Neural progenitor cell (in vitro differentiated cells): ENCODE measurements at regions not wholly inside any gene's neighbourhood (a gene's known extent, or its start where the extent isn't known, plus 50 kb on each side); places are given as distances from the start of the nearest gene placed in this dataset.

Experiments used
- EZH2 ChIP-seq: fragments of 200-600 bp; sonication (generic); IDR thresholded peaks from 2 replicates; pipeline ENCODE4 v1.6.1; 2017; ENCODE audit warnings: antibody characterized with exemption, mild to moderate bottlenecking, moderate library complexity
- EZH2phosphoT487 ChIP-seq: fragments of 200-600 bp; sonication (generic); IDR thresholded peaks from 2 replicates; pipeline ENCODE4 v1.6.1; 2017; ENCODE audit warnings: antibody characterized with exemption
- TF ChIP-seq, protein P1 (sequence below): fragments of 200-600 bp; sonication (generic); IDR thresholded peaks from 2 replicates; pipeline ENCODE4 v1.5.1; 2017; ENCODE audit warnings: antibody characterized with exemption, mild to moderate bottlenecking

DNA sequence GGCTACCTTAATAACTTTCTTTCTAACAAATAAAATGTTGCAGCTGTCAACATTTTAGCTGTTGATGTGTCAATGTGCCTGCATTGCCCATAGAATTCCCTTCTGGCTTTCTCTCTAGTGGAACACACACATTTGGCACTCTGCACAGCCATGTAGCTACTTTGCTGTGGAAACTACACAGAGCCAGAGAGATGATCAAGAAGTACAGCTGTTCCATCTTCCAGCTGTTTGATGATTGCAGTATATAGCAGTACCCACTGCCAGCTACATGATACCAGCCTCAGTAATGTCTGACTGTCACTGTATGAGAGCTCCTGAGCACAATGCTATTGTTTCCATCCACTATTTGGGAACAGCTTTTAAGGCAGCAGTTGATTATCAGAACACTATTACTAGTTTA lies 843.0 kb downstream of the PCDH17 start:
- TF ChIP-seq, protein P1, sequence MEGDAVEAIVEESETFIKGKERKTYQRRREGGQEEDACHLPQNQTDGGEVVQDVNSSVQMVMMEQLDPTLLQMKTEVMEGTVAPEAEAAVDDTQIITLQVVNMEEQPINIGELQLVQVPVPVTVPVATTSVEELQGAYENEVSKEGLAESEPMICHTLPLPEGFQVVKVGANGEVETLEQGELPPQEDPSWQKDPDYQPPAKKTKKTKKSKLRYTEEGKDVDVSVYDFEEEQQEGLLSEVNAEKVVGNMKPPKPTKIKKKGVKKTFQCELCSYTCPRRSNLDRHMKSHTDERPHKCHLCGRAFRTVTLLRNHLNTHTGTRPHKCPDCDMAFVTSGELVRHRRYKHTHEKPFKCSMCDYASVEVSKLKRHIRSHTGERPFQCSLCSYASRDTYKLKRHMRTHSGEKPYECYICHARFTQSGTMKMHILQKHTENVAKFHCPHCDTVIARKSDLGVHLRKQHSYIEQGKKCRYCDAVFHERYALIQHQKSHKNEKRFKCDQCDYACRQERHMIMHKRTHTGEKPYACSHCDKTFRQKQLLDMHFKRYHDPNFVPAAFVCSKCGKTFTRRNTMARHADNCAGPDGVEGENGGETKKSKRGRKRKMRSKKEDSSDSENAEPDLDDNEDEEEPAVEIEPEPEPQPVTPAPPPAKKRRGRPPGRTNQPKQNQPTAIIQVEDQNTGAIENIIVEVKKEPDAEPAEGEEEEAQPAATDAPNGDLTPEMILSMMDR = no peak
- TF ChIP-seq EZH2 (no peak), EZH2phosphoT487 (no peak)
